ENCODE measurements at regions not wholly inside any gene's neighbourhood (a gene's known extent, or its start where the extent isn't known, plus 50 kb on each side); places are given as distances from the start of the nearest gene placed in this dataset.

GRCh38 chr5:145553177-145553576 lies 282.0 kb downstream of the PRELID2 start:
- no peaks in the 10 kb centered on the region for H3F3A ChIP-seq (replicated peaks; ENCODE audit: low read depth)
- H3K36me3 ChIP-seq (ENCODE audit: insufficient read depth) = no peaks in the 10 kb centered on the region
- no peak for TF ChIP-seq POLR2AphosphoS5 (IDR thresholded peaks at IDR 0.05; ENCODE audit: low read depth)
- TF ChIP-seq CREB1 (CRISPR knock-in tag; IDR thresholded peaks at IDR 0.05; ENCODE audit: low read depth) = no peak
- no peak overlapping the region for H3K4me3 ChIP-seq
- no peaks in the 10 kb centered on the region for H4K20me1 ChIP-seq (replicated peaks; ENCODE audit: insufficient read depth)
- no peak overlapping the region for H3K27ac Mint-ChIP-seq
- H3K27me3 Mint-ChIP-seq (ENCODE audit: insufficient read depth, low read depth, poor library complexity) = no peaks in the 10 kb centered on the region
- H3K4me1 Mint-ChIP-seq = no peaks in the 10 kb centered on the region; the same call in 2 of the 3 replicates
- H3K27me3 ChIP-seq (ENCODE audit: insufficient read depth) = no peaks in the 10 kb centered on the region
- H3K27ac ChIP-seq (ENCODE audit: low read depth) = no peak overlapping the region
- no peaks in the 10 kb centered on the region for H3K9me3 Mint-ChIP-seq
- H3K9me2 ChIP-seq (ENCODE audit: insufficient read depth) = peaks cover 7% of the 10 kb centered on the region
- no peak overlapping the region for H3K4me2 ChIP-seq
- no peak for DNase-seq (ENCODE audit: low spot score)
- no peak overlapping the region for H2AFZ ChIP-seq
- no peak overlapping the region for H3K4me3 Mint-ChIP-seq
- H3K4me1 ChIP-seq (ENCODE audit: insufficient read depth) = no peaks in the 10 kb centered on the region
- no peaks in the 10 kb centered on the region for H3K36me3 Mint-ChIP-seq (ENCODE audit: low read depth)
- no peak for ATAC-seq
- no peaks in the 10 kb centered on the region for H3K79me2 ChIP-seq (replicated peaks; ENCODE audit: insufficient read depth)

GRCh38 chr5:145551714-145552113 lies 283.4 kb downstream of the PRELID2 start:
- no peak overlapping the region for H3K27ac Mint-ChIP-seq
- H3K4me1 Mint-ChIP-seq = no peaks in the 10 kb centered on the region; the same call in 2 of the 3 replicates

More at GRCh38 chr5:145551714-145552113, 283.4 kb downstream of the PRELID2 start:
- Histone ChIP-seq H3K4me2 (no peak overlapping the region), H3K79me2 (replicated peaks; ENCODE audit: insufficient read depth) (no peaks in the 10 kb centered on the region), H2AFZ (no peak overlapping the region), H3K36me3 (ENCODE audit: insufficient read depth) (no peaks in the 10 kb centered on the region), H3K4me1 (ENCODE audit: insufficient read depth) (no peaks in the 10 kb centered on the region), H4K20me1 (replicated peaks; ENCODE audit: insufficient read depth) (no peaks in the 10 kb centered on the region), H3K27ac (ENCODE audit: low read depth) (no peak overlapping the region), H3K27me3 (ENCODE audit: insufficient read depth) (no peaks in the 10 kb centered on the region), H3K4me3 (no peak overlapping the region), H3K9me2 (ENCODE audit: insufficient read depth) (peaks cover 7% of the 10 kb centered on the region), H3F3A (replicated peaks; ENCODE audit: low read depth) (no peaks in the 10 kb centered on the region)
- no peak for DNase-seq (ENCODE audit: low spot score)
- TF ChIP-seq REST (IDR thresholded peaks at IDR 0.05; ENCODE audit: unreplicated experiment) (no peak), EZH2phosphoT487 (IDR thresholded peaks at IDR 0.05; ENCODE audit: unreplicated experiment) (no peak), ZNF114 (CRISPR knock-in tag; IDR thresholded peaks at IDR 0.05) (no peak)
- no peaks in the 10 kb centered on the region for H3K27me3 Mint-ChIP-seq (ENCODE audit: insufficient read depth, low read depth, poor library complexity)
- no peak; the same call in 2 of the 3 replicates for ATAC-seq
- H3K4me3 Mint-ChIP-seq = no peak overlapping the region
- H3K36me3 Mint-ChIP-seq (ENCODE audit: low read depth) = no peaks in the 10 kb centered on the region
- no peaks in the 10 kb centered on the region for H3K9me3 Mint-ChIP-seq

All from GM23338 (cell line).